Right renal pelvis (tissue), 4 donors: ENCODE measurements at regions not wholly inside any gene's neighbourhood (a gene's known extent, or its start where the extent isn't known, plus 50 kb on each side); places are given as distances from the start of the nearest gene placed in this dataset.

Experiments
- DNase-seq, 4 donors: peaks; one replicate each; pipeline ENCODE4 v3.0.0-alpha.2; 2013; ENCODE audit warnings: low read depth in 4 of 4, low spot score in 3 of 4, missing footprints in 1 of 4

DNA sequence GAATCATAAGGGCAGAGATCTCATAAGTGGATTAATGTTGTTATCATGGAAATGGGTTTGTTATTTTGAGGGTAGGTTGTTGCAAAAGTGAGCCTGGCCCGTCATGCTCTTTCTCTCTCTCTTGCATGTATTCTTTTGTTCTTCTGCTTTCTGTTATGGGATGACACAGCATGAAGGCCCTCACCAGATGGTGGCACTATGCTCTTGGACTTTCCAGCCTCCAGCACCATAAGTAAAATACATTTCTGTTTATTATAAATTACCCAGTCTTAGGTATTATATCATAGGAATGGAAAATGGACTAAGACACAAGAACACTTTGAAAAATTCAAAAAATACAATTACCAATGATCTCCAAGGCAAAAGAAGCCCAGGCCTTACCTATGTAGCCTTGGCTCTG, 676.1 kb downstream of the PTPRU start:
- no peak for DNase-seq

DNA sequence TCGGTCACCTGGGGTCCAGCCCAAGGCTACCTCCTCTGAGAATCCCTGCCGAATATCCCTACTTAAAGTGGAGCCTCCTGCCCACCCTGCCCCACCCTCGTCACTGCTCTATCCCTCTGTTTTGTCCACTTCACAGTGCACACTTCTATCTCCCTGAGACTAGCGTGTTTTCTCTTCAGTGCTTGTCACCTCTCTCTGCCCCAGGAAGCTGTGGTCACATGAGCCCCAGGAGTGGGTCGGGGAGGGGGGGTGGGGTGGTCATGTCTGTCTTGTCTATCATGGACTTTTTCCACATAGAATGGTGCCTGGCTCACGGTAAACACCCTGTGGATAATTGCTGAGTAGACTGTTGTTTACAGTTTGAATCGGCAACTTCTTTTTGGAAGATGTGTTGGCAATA, 673.6 kb downstream of the PTPRU start:
- DNase-seq, result no peak

DNA sequence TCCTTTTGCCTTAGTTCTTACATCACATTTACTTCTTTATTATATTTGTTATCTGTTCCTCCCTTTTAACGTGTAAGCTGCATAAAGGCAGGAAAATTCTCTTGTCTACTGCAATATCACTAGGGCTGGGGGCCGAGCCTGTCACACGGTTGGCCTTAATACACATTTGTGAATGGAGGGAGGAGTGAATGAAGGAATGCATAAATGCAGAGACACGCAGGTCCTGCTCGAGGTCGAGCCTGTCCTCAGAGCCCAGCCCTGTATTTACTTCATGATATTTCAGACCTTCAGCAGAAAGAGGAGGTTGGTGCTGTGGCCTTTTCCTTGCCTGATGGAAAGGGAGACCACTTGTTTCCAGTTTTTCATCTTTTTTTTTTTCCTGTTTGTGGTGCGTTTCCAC, 671.3 kb downstream of the PTPRU start:
- DNase-seq, result no peak

GRCh38 chr1:29906927-29907326, 670.6 kb downstream of the PTPRU start:
- no peak for DNase-seq

DNA sequence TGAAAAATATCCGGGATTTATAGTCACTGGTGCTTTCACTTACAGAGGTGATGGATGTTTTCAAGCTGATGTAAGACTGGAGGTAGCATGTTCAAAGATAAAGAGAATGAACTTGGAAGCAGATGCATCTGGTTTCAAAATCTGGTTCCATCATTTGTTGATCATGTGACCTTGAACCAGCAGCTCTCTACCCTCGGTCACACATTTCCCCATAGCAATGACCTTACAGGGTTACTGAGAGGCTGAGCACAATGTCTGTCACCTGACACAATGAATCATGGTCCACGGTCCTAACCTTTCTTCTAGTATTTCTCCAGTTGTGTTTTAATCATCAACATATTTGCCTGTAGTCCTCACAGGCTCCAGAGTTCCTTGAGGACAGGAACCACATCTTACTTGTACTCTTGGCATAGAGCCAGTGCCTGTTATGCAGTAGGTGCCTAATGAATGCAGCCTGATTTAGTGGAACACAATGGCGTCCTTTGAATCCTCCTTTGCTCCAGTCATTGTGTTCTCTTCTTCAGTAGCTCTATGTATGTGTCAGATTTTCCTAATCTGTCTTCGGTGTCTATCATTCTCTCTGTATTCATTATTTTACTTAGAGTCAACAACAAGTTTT, 667.3 kb downstream of the PTPRU start:
- DNase-seq, result no peak

DNA sequence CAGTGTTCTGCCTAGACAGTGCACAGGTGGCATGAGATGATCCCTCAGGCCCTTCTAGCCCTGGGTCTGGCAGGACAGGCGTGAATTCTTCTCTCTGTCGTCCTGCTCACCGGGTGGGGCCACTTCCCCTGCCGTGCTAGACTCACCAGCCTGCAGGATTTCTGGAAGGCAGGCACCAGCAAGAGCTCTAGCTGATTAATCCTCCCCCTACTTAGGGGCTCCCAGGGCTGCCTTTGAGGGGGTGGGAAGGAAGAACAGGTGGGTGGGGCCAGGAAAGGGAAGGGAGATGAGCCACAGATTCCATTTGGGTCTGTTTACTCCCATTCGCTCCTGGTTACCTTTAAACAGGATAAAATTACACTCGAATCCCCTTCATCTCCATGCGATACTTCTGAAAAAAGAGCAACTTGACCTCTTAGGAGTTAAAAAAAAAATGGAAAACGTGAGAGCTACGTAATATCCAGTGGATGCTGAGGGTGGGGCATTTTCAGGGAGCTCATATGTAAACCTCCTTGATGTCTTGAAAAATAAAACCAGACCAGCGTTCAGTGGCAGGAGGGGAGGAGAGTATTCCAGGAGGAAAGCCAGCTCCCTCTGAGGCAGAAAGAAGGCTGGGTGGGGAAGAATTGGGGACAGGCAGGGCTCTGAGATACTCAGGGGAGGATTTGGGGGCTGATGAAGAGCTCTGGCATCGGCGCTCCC, 665.5 kb downstream of the PTPRU start:
- peak in 3 of 4 donors; percentile 5 to 8 (median 7) for DNase-seq

DNA sequence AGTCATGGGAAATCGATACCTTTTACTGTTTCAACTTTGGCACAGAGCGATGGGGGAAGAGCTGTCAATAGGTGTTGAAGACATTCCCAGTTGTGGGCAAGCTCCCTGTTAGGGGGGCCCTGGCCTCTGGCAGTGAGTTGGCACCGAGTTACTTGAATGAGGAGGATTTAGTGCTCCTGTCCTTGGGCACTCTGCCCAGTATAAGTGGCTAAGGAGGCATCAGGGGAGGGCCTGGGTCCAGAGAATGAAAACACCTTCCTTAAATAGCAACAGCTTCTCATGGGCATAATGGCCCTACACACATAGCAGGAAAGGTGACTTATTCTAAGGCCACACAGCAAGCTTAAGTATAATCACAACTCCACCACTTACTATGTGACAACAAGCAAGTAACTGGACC, 664.4 kb downstream of the PTPRU start:
- no peak for DNase-seq

- DNase-seq, result no peak
Observed at GRCh38 chr1:29900104-29900679, 663.9 kb downstream of the PTPRU start.

DNA sequence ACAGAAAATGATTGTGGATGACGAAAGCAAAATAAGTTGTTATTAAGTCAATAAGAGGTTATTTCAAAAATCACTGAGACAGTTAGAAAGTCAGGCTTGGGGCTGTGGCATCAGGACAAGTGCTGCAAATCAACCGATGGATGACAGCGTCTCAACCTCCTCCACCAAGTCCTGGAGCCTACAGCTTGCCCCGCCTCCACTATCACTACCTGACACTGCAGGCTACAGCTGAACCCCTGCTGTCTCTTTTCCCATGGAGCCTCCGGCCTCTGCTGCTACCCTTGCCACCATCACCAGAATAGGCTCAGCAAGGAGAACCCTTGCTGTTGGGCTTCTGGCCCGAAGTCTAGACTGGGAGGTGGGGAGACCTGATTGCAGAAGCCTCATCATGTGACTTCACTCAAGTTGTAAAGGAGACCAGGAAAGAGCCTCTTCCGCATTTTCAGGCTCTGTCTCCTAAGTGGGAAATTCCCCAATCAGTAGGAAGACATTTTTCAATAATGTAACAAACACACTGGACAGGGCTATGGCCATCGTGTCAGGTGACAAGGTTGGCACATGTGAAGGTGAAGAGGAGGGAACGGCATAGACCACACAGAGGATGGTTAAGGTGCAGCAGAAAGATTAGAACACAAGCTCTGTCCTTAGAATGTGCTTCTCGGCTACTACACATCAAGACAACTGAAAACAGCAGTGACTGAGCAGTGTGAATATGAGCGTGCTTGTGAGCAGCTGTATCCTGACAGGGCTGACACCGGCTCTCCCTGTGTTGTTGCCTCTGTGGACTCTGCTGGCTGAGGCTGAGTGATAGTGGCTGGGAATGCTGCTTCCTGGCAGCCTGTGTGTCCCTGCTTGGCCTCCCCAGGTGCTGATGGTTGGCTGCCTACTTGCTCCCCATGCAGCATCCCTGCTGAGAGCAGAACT, 660.7 kb downstream of the PTPRU start:
- no peak for DNase-seq

DNA sequence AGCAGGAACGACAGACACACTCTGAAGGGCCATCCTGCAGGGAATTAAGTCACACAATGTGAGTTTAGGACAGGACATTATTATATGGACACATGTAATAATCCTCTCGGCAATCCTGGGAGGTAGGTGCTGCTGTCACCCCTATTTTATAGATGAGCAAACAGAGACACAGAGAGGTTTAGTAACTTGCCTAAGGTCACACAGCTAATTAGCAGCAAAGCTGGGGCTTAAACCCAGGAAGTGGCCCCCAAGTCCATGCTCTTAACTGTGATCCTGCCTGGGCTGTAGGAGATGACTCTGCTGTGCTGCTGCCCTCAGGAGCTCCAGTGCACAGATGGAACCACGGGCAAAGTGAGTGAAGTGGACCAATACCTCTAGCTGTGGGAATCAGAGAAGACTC, 660.0 kb downstream of the PTPRU start:
- no peak for DNase-seq

DNA sequence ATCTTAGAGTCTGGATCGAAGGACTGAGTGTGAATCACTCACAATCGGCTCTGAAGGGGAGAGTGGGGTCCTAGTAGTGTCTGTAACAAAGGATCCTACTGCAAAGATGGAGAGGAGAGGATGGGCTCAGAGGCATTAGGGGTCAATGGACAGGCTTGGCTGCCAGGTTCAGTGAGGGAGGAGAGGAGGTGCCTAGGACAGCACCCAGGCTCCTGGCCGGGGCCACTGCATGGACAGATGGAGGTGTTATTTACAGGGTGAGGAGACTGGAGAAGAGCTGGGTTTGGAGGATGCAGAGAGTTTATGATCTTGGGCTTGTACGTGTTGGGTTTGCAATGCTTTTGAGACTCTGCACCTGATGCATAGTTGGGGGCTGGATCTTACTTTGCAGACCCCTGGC, 658.9 kb downstream of the PTPRU start:
- no peak for DNase-seq

DNA sequence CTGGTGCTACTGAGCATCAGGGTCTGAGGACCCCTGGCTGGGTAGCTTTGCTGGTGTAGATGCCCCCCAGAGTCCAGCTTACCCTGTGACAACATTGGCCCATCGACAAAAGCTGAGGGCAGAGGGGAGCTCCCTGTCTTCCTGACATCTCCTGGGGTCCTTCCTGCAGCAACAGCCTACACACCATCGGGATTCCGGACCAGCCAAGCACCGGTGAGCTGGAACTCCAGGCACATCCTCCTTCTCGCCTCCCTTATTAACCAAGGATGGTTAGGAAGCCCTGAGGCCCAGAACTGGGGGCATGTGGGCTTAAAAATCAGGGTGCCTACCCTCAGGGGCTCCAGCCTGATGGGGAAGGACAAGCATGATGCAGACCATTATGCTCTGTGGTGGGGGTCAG, 658.0 kb downstream of the PTPRU start:
- no peak for DNase-seq

GRCh38 chr1:29893806-29894205, 657.5 kb downstream of the PTPRU start:
- DNase-seq, result no peak

- no peak for DNase-seq
Observed at GRCh38 chr1:29893046-29893723, 656.9 kb downstream of the PTPRU start.

DNA sequence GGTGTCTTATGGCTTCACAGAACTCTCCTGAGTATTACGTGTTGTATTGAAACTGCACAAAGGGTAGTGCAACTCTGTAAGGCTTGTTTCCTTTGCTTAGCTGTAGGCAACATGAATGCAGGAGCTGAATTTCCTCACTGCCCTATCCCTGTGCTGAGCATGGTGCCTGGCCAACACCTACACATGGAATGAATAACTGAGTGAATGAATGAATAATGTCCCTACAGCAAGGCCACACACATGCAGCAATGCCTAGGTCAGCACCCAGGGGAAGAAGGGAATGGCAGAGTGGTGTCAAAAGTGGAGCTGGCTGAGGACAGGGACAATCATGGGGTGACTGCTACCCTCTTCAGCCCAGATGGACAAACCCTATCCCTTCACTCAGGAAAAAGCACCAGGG, 655.9 kb downstream of the PTPRU start:
- DNase-seq, result no peak

- DNase-seq, result no peak
Observed at GRCh38 chr1:29890201-29890959, 654.1 kb downstream of the PTPRU start.

DNA sequence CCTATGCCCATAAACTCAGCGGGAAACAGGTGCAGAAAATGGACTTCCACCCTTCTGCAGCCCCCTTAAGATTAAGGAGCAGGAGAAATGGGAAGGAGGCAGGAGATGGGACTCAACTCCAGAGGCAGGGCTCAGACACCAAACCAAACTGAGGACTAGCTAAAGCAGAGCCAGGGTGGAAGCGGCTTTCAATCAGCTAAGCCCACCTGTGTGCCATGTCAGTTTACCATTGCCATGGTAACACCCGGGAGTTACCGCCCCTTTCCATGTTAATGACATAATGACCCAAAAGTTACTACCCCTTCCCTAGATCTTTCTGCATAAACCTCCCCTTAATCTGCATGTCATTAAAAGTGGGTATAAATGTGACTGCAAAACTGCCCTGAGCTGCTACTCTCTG, 653.5 kb downstream of the PTPRU start:
- DNase-seq, result no peak

- no peak for DNase-seq
Observed at GRCh38 chr1:29884740-29885139, 648.4 kb downstream of the PTPRU start.

GRCh38 chr1:29883986-29884385, 647.7 kb downstream of the PTPRU start:
- no peak for DNase-seq

DNA sequence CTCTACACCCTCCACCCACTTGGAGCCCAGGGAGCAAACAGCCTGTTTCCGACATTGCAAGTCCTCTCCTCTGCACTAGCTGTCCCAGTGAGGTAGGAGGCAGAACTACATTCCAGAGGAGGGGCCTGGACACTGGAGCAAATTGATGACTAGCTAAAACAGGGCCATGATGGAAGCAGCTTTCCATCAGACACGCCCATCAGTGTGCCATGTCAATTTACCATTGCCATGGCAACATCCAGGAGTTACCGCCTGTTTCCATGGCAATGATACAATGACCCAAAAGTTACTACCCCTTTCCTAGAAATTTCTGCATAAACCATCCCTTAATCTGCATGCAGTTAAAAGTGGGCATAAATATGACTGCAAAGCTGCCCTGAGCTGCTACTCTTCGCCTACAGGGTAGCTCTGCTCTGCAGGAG, 647.1 kb downstream of the PTPRU start:
- no peak for DNase-seq
